Activated CD8-positive, alpha-beta memory T cell treated with anti-CD3 and anti-CD28 coated beads, Interleukin-2, amount 50 U/mL, for 4 hours (primary cell): ENCODE measurements at regions not wholly inside any gene's neighbourhood (a gene's known extent, or its start where the extent isn't known, plus 50 kb on each side); places are given as distances from the start of the nearest gene placed in this dataset.

ENCODE experiments used
- DNase-seq: peaks from one replicate; pipeline ENCODE4 v3.0.0-alpha.2; 2020

- no peak for DNase-seq
Measured at GRCh38 chr16:82488460-82488859, 138.3 kb upstream of the CDH13 start.

GRCh38 chr16:82481455-82481854, 145.3 kb upstream of the CDH13 start:
- no peak for DNase-seq

GRCh38 chr16:82476786-82477185, 150.0 kb upstream of the CDH13 start:
- no peak for DNase-seq

GRCh38 chr16:82470620-82471152, 156.1 kb upstream of the CDH13 start:
- no peak for DNase-seq

- DNase-seq: no peak
Measured at GRCh38 chr16:82470016-82470415, 156.8 kb upstream of the CDH13 start.

GRCh38 chr16:82464187-82464586, 162.6 kb upstream of the CDH13 start:
- no peak for DNase-seq

GRCh38 chr16:82460766-82461165, 166.0 kb upstream of the CDH13 start:
- no peak for DNase-seq

GRCh38 chr16:82459580-82460256, 167.1 kb upstream of the CDH13 start:
- DNase-seq: no peak

- DNase-seq: peak; percentile 17
Measured at GRCh38 chr16:82456683-82457082, 170.1 kb upstream of the CDH13 start.

- no peak for DNase-seq
Measured at GRCh38 chr16:82454566-82454965, 172.2 kb upstream of the CDH13 start.

- no peak for DNase-seq
Measured at GRCh38 chr16:82454152-82454551, 172.6 kb upstream of the CDH13 start.

- no peak for DNase-seq
Measured at GRCh38 chr16:82452004-82452756, 174.6 kb upstream of the CDH13 start.

- no peak for DNase-seq
Measured at GRCh38 chr16:82451449-82451848, 175.3 kb upstream of the CDH13 start.

GRCh38 chr16:82440336-82440735, 186.4 kb upstream of the CDH13 start:
- no peak for DNase-seq

- DNase-seq: no peak
Measured at GRCh38 chr16:82439678-82440293, 187.0 kb upstream of the CDH13 start.

- DNase-seq: no peak
Measured at GRCh38 chr16:82433042-82433441, 193.7 kb upstream of the CDH13 start.

GRCh38 chr16:82432261-82432660, 194.5 kb upstream of the CDH13 start:
- DNase-seq: no peak

GRCh38 chr16:82425661-82426060, 201.1 kb upstream of the CDH13 start:
- no peak for DNase-seq

- no peak for DNase-seq
Measured at GRCh38 chr16:82421851-82422250, 204.9 kb upstream of the CDH13 start.

- no peak for DNase-seq
Measured at GRCh38 chr16:82419332-82419731, 207.4 kb upstream of the CDH13 start.

- no peak for DNase-seq
Measured at GRCh38 chr16:82414476-82414875, 212.3 kb upstream of the CDH13 start.

GRCh38 chr16:82412770-82413169, 214.0 kb upstream of the CDH13 start:
- no peak for DNase-seq

- DNase-seq: no peak
Measured at GRCh38 chr16:82405736-82406135, 221.0 kb upstream of the CDH13 start.
